ENCODE measurements at regions not wholly inside any gene's neighbourhood (a gene's known extent, or its start where the extent isn't known, plus 50 kb on each side); places are given as distances from the start of the nearest gene placed in this dataset.
"Not testable (repeated sequence)": the region's sequence is repeated elsewhere in the genome, so short reads cannot be mapped to it uniquely, and the experiment has no call there.

GRCh38 chr17:54435966-54436365 lies 464.7 kb upstream of the TOM1L1 start:
- POLR2A ChIA-PET (ENCODE audit: low non-redundant PET) = no interaction called here
- TF ChIP-seq CTCF (conservative IDR thresholded peaks at IDR 0.05; ENCODE audit: low read depth) = no peak
- H3K27ac ChIP-seq = no peak overlapping the region
- CTCF ChIA-PET = no interaction called here
- DNase-seq (ENCODE audit: low spot score) = no peak

GRCh38 chr17:54439816-54440215 lies 460.8 kb upstream of the TOM1L1 start:
- H3K27ac ChIP-seq = no peak overlapping the region
- CTCF ChIA-PET = no interaction called here
- no peak for TF ChIP-seq CTCF (conservative IDR thresholded peaks at IDR 0.05; ENCODE audit: low read depth)
- DNase-seq (ENCODE audit: low spot score) = no peak
- POLR2A ChIA-PET (ENCODE audit: low non-redundant PET) = no interaction called here

GRCh38 chr17:54451051-54451450 lies 449.6 kb upstream of the TOM1L1 start:
- POLR2A ChIA-PET (ENCODE audit: low non-redundant PET) = no interaction called here
- no peak for TF ChIP-seq CTCF (conservative IDR thresholded peaks at IDR 0.05; ENCODE audit: low read depth)
- CTCF ChIA-PET = no interaction called here
- DNase-seq (ENCODE audit: low spot score) = no peak
- H3K27ac ChIP-seq = no peak overlapping the region

- no peak for TF ChIP-seq CTCF (conservative IDR thresholded peaks at IDR 0.05; ENCODE audit: low read depth)
- POLR2A ChIA-PET (ENCODE audit: low non-redundant PET) = no interaction called here
- CTCF ChIA-PET = no interaction called here
- no peak for DNase-seq (ENCODE audit: low spot score)
- no peak overlapping the region for H3K27ac ChIP-seq
Observed at GRCh38 chr17:54452666-54453348, 447.8 kb upstream of the TOM1L1 start.

- CTCF ChIA-PET = no interaction called here
- no peak for TF ChIP-seq CTCF (conservative IDR thresholded peaks at IDR 0.05; ENCODE audit: low read depth)
- POLR2A ChIA-PET (ENCODE audit: low non-redundant PET) = no interaction called here
- no peak overlapping the region for H3K27ac ChIP-seq
- DNase-seq (ENCODE audit: low spot score) = no peak
Observed at GRCh38 chr17:54455251-54455868, 445.3 kb upstream of the TOM1L1 start.

GRCh38 chr17:54465443-54465842 lies 435.2 kb upstream of the TOM1L1 start:
- CTCF ChIA-PET; POLR2A ChIA-PET (ENCODE audit: low non-redundant PET); DNase-seq (ENCODE audit: low spot score); H3K27ac ChIP-seq: not testable (repeated sequence)

- no peak for DNase-seq (ENCODE audit: low spot score)
- ChIA-PET POLR2A (ENCODE audit: low non-redundant PET) (no interaction called here), CTCF (interaction anchor here (0.7 kb wide), 1 partner anchor 750 kb away, joined by 4 read pairs; no protein-coding TSS in a partner anchor)
- H3K27ac ChIP-seq = no peak overlapping the region
- TF ChIP-seq CTCF (conservative IDR thresholded peaks at IDR 0.05; ENCODE audit: low read depth) = no peak
Observed at GRCh38 chr17:54466875-54467274, 433.8 kb upstream of the TOM1L1 start.
